Activated CD8-positive, alpha-beta T cell treated with anti-CD3 and anti-CD28 coated beads for 36 hours (primary cell): ENCODE measurements at regions not wholly inside any gene's neighbourhood (a gene's known extent, or its start where the extent isn't known, plus 50 kb on each side); places are given as distances from the start of the nearest gene placed in this dataset.

Source experiments
- ATAC-seq: fragments of 200-7000 bp; cut with Tn5 transposase; one replicate; pipeline ENCODE4 v1.10.0; 2021; ENCODE audit warnings: mild to moderate bottlenecking, moderate library complexity
- CTCF ChIA-PET: fragments of 350-600 bp; sonication (Branson Sonifier 250); formaldehyde crosslinking; loops from one replicate; lab custom pipeline; 2021; ENCODE audit warnings: antibody characterized with exemption; lab: Charles Lee
- POLR2A ChIA-PET: fragments of 350-600 bp; sonication (Branson Sonifier 250); formaldehyde crosslinking; loops from one replicate; lab custom pipeline; 2021; ENCODE audit warnings: antibody characterized with exemption; lab: Charles Lee
- DNase-seq: peaks from one replicate; pipeline ENCODE4 v3.0.0-alpha.2; 2020
- H3K27ac Mint-ChIP-seq: one replicate; pipeline ENCODE4 v1.8.0; 2021; ENCODE audit warnings: mild to moderate bottlenecking, mixed read lengths
- H3K27me3 Mint-ChIP-seq: one replicate; pipeline ENCODE4 v1.8.0; 2021; ENCODE audit warnings: mixed read lengths
- H3K36me3 Mint-ChIP-seq: one replicate; pipeline ENCODE4 v1.8.0; 2021; ENCODE audit warnings: low read depth, mixed read lengths
- H3K4me1 Mint-ChIP-seq: one replicate; pipeline ENCODE4 v1.8.0; 2021; ENCODE audit warnings: low read depth, mixed read lengths
- H3K4me3 Mint-ChIP-seq: one replicate; pipeline ENCODE4 v1.8.0; 2021; ENCODE audit warnings: mild to moderate bottlenecking, moderate library complexity, mixed read lengths
- H3K9me3 Mint-ChIP-seq: one replicate; pipeline ENCODE4 v1.8.0; 2021; ENCODE audit warnings: mixed read lengths
- intact Hi-C: fragments of 100-400 bp; cut with micrococcal nuclease; formaldehyde crosslinking; loops from one replicate; pipeline ENCODE4 v1.10.0; 2022
- TF ChIP-seq, protein P1 (sequence below): fragments of 200-600 bp; IDR thresholded peaks from one replicate; pipeline ENCODE4 v1.8.0; 2022; ENCODE audit warnings: antibody characterized with exemption, mild to moderate bottlenecking

- Mint-ChIP-seq H3K27ac (no peak overlapping the region), H3K4me1 (no peaks in the 10 kb centered on the region), H3K9me3 (peaks cover 17% of the 10 kb centered on the region), H3K4me3 (no peak overlapping the region), H3K27me3 (no peaks in the 10 kb centered on the region), H3K36me3 (no peaks in the 10 kb centered on the region)
- ChIA-PET POLR2A (no interaction called here), CTCF (no interaction called here)
- TF ChIP-seq, protein P1, sequence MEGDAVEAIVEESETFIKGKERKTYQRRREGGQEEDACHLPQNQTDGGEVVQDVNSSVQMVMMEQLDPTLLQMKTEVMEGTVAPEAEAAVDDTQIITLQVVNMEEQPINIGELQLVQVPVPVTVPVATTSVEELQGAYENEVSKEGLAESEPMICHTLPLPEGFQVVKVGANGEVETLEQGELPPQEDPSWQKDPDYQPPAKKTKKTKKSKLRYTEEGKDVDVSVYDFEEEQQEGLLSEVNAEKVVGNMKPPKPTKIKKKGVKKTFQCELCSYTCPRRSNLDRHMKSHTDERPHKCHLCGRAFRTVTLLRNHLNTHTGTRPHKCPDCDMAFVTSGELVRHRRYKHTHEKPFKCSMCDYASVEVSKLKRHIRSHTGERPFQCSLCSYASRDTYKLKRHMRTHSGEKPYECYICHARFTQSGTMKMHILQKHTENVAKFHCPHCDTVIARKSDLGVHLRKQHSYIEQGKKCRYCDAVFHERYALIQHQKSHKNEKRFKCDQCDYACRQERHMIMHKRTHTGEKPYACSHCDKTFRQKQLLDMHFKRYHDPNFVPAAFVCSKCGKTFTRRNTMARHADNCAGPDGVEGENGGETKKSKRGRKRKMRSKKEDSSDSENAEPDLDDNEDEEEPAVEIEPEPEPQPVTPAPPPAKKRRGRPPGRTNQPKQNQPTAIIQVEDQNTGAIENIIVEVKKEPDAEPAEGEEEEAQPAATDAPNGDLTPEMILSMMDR, result no peak
- DNase-seq (no peak), ATAC-seq (no peak)
- intact Hi-C loops, result no loop called here
Observed at GRCh38 chr3:95312650-95313049, 1249.8 kb downstream of the NSUN3 start.

- POLR2A ChIA-PET, result no interaction called here
- Mint-ChIP-seq H3K9me3 (peaks cover 17% of the 10 kb centered on the region), H3K4me1 (no peaks in the 10 kb centered on the region), H3K27ac (no peak overlapping the region), H3K27me3 (no peaks in the 10 kb centered on the region), H3K4me3 (no peak overlapping the region), H3K36me3 (no peaks in the 10 kb centered on the region)
- intact Hi-C loops, result no loop called here
- TF ChIP-seq, protein P1, result no peak
- ATAC-seq (no peak), DNase-seq (no peak)
- CTCF ChIA-PET, result interaction anchor here (0.8 kb wide), 1 partner anchor 174 kb away, joined by 4 read pairs; no protein-coding TSS in a partner anchor
Observed at GRCh38 chr3:95319921-95320494, 1257.1 kb downstream of the NSUN3 start.

DNA sequence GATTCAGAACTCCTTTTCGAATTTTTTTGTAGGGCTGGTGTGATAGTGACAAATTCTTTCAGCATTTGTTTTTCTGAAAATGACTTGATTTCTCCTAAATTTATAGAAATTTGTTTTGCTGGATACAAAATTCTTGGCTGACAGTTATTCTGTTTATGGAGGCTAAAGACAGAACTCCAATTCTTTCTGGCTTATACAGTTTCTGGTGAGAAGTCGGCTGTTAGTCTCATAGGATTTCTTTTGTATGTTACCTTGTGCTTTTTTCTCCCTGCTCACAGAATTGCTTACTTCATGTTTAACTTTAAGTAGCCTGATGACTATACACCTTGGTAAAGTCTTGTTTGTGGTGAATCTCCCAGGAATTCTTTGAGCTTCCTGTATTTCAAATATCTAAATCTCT lies 1264.6 kb downstream of the NSUN3 start:
- intact Hi-C loops, result no loop called here
- DNase-seq (no peak), ATAC-seq (no peak)
- POLR2A ChIA-PET, result no interaction called here
- H3K27me3 Mint-ChIP-seq, result no peaks in the 10 kb centered on the region
- peaks cover 18% of the 10 kb centered on the region for H3K9me3 Mint-ChIP-seq
- H3K4me3 Mint-ChIP-seq, result no peak overlapping the region
- no peaks in the 10 kb centered on the region for H3K36me3 Mint-ChIP-seq
- no peaks in the 10 kb centered on the region for H3K4me1 Mint-ChIP-seq
- no peak overlapping the region for H3K27ac Mint-ChIP-seq
- TF ChIP-seq, protein P1, result no peak
- CTCF ChIA-PET, result no interaction called here

DNA sequence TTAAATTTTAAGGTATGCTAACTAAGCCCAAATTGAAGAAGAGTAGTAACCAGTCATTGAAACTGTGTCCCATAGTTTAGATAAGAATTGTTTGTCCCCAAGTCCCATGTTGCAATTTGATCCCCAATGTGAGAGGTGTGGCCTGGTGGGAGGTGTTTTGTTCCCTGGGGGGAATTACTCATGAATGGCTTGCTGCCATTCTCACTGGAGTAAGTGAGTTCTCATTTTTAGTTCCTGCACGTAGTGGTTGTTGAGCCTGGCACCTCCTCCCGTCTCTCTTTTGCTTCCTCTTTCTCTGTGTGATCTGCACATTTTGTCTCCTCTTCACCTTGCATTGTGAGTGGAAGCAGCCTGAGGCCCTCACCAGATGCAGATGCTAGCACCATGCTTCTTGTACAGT lies 1271.0 kb downstream of the NSUN3 start:
- no peaks in the 10 kb centered on the region for H3K27me3 Mint-ChIP-seq
- CTCF ChIA-PET, result no interaction called here
- intact Hi-C loops, result no loop called here
- TF ChIP-seq, protein P1, result no peak
- POLR2A ChIA-PET, result no interaction called here
- no peak overlapping the region for H3K4me3 Mint-ChIP-seq
- no peak for DNase-seq
- no peaks in the 10 kb centered on the region for H3K36me3 Mint-ChIP-seq
- no peaks in the 10 kb centered on the region for H3K4me1 Mint-ChIP-seq
- H3K27ac Mint-ChIP-seq, result no peak overlapping the region
- peaks cover 5% of the 10 kb centered on the region for H3K9me3 Mint-ChIP-seq
- ATAC-seq, result no peak

- POLR2A ChIA-PET, result no interaction called here
- TF ChIP-seq, protein P1, result no peak
- DNase-seq, result no peak
- ATAC-seq, result no peak
- Mint-ChIP-seq H3K4me1 (no peaks in the 10 kb centered on the region), H3K27ac (no peak overlapping the region), H3K4me3 (no peak overlapping the region), H3K36me3 (no peaks in the 10 kb centered on the region), H3K27me3 (no peaks in the 10 kb centered on the region), H3K9me3 (peaks cover 3% of the 10 kb centered on the region)
- CTCF ChIA-PET, result no interaction called here
- intact Hi-C loops, result no loop called here
Observed at GRCh38 chr3:95334461-95334860, 1271.6 kb downstream of the NSUN3 start.
